Activated T-helper 9 cell treated with anti-CD3 and anti-CD28 coated beads, Interleukin-2, amount 50 U/mL, for 16 hours (primary cell): ENCODE measurements at regions not wholly inside any gene's neighbourhood (a gene's known extent, or its start where the extent isn't known, plus 50 kb on each side); places are given as distances from the start of the nearest gene placed in this dataset.
"Not testable (repeated sequence)": the region's sequence is repeated elsewhere in the genome, so short reads cannot be mapped to it uniquely, and the experiment has no call there.

Source experiments
- DNase-seq: peaks from one replicate; pipeline ENCODE4 v3.0.0-alpha.2; 2020; ENCODE audit warnings: low read depth

DNA sequence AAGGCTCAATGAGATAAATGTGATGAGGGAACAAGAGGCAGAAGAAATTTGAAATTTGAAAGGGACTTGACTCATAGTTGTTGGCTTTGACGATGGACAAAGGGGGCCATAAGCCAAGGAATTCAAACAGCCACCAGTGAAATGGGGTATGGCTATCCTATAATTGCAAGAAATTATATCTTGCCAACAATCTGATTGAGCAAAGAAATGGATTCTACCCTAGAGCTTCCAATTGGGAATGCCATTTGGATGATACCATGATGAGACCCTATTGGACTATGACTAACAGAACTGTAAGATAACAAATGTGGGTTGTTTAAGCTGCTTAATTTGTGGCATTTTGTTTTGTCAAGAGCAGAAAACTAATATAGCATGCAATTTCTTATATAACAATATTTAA is 270.1 kb upstream of the ARSJ start:
- no peak for DNase-seq

DNA sequence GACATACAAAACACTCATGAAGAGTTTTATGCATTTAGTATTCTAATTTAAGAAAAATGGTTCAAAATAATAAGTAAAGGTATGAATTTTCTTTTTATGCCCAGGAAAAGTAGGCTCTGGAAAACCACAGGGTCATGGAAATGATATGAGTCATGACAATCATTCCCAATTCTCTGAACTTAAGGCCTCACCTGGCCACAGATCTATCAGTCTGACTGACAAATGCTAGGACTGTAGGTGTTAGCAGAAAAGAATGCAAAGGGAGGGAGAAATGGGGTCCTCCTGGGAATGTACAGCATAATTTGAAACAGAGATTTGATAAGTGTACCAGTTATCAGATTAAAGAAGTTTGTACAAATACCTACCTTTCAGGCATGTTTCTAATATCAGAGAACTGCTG is 270.5 kb upstream of the ARSJ start:
- no peak for DNase-seq

DNA sequence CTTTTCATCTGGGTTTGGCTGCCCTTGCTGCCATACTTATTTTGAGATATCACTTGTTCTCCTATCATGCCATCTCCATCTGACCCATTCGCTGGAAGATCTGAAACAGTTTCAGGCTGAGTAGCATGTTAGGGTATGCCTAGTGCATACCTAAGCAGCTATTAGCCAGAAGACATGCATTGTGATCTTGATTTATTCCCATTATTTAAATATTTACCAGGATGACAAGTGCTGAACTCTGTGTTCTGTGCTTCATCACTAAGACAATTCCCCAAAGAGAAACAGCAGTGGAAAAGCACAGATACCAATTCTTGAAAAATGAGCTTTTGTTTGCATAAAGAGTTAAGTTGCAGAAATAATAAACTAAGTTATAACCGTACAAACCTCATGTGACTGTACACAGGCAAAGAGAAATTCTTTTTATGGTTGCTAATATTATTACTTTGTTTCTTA is 271.0 kb upstream of the ARSJ start:
- DNase-seq, result no peak

DNA sequence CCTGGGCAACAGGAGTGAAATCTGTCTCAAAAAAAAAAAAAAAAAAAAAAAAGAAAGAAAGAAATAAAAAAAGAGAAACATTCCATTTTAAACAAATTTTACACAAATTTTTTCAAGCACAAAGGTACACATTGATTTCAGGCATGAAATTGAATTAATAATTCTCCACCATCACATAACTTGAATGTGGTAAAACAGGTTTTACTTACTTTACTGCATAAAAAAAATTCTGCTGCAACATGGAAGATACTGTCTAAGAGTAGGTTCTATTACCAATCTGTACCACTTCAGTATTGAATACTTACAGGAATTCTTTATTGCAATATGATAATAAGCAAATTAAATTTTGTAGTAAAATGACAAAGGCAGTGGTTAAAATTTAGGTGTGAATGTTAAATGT is 271.6 kb upstream of the ARSJ start:
- DNase-seq, result no peak

DNA sequence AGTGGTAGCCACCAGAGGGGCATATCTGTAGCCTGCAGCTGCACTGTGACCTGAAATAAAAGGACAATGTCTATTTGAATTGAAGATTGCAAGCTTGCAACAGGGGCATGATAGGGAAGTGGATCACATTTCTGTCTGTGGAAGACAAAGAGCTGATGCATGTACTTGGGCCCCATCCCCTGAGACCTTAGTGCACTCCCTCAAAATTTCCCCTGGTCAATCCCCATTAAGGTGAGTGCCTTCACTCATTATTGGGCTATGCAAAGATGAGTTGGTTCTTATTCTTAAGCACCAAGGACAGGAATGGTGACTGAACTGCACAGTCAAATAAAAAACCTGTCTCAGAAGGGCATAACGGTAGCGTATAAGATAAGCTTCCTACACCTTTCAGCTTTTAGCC is 273.1 kb upstream of the ARSJ start:
- no peak for DNase-seq

DNA sequence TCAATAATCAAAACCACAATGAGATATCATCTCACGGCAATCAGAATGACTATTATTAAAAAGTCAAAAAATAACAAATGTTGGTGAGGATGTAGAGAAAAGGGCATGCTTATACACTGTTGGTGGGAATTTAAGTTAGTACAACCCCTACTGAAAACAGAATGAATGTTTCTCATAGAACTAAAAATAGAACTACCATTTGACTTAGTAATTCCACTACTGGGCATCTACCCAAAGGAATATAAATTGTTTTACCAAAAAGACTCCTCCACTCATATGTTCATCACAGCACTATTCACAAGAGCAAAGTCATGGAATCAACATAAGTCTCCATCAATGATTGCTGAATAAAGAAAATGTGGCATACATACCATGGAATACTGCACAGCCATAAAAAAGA is 278.1 kb upstream of the ARSJ start:
- DNase-seq, result no peak

DNA sequence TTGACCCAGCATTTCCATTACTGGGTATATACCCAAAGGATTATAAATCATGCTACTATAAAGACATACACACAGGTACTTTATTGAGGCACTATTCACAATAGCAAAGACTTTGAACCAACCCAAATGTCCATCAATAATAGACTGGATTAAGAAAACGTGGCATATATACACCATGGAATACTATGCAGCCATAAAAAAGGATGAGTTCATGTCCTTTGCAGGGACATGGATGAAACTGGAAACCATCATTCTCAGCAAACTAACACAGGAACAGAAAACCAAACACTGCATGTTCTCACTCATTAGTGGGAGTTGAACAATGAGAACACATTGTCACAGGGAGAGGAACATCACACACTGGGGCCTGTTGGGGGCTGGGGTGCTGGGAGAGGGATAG is 283.0 kb upstream of the ARSJ start:
- DNase-seq, result not testable (repeated sequence)

DNA sequence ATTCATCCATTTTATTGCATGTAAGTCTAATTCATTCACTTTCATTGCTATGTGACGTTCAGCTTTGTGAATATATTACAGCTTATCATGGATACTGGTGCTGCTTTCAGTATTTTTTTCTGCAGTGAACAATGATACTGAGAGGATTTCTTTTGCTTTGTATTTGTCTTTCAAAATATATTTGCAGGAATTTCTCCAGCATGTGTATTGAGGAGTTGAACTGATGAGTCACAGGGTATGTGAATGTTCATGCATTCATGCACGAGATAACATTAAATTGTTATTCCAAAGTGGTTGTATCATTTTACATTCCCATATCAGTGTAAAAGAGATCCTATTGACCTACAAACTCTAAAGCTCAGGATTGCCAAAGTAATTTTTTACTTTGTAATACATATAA is 283.8 kb upstream of the ARSJ start:
- no peak for DNase-seq

DNA sequence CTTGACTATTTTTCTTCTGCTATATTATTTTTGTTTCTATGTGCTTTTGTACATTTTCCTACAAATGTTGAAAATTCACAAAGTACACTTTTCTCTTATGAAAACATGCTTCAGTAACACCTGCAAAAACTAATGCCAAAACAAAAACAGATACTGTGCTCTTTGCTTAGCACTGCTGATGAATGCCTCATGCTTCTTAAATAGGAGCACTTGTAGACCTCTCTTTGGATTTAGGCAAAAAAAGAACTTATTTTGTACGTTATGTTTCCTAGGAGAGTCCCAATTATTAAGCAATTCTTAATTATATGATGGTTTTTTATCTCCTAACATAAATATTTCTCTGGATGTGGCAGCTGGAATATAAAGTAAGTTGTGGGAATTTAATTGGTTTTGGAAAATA is 285.0 kb upstream of the ARSJ start:
- DNase-seq, result no peak

DNA sequence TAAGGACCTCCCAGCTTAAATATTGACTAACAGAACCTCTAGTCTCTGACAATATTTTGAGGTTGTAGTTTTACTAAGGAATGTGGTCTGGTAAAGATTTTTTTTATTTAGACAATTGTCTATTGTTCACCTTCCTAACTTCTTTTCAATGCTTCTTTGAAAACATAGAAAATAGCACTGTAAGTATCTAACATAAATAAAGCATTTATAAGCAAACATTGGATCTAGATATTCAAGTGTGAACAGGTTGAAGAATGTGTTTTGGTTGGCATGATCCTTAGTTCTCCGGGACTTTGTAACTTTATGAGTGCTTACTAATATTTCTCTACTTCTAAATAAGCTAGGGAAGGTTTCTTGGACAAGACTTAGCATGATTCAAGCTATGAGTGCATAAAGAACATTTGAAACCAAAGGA is 285.4 kb upstream of the ARSJ start:
- no peak for DNase-seq

DNA sequence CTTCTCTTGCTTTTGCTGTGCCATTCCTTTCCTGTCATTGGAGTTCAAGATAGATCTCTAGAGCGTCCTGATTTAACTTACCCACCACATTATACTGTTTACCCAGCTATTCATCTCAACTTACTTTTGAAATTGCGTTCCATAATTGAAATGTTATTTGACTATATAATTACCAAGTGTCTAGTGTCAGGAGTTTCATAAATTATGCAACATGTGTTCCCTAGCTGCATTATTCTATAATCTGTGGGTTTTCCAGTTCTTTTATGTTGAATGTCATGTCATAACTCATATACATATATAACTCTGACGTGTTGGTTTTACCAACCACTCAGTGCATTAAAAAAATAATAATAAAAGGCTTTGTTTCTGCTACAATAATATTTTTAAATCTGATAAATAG is 285.9 kb upstream of the ARSJ start:
- DNase-seq, result no peak

DNA sequence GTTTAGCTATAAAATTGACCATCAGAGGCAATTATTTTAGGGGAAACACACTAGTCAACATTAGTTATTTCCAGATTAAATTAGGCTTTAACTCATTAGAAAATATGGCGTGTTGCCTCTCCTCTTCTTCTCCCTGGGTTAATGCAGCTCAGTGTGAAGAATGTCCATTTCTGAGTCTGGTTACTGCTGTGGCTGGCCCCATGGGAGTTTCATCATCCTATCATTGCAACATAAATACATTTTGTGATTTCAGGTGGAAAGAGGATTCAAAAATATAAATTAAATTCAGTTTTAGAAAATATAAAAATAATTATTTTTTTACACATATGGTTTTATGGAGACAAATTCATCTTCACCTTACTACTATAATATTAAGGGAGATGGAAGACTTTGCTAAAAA is 288.5 kb upstream of the ARSJ start:
- DNase-seq, result no peak

DNA sequence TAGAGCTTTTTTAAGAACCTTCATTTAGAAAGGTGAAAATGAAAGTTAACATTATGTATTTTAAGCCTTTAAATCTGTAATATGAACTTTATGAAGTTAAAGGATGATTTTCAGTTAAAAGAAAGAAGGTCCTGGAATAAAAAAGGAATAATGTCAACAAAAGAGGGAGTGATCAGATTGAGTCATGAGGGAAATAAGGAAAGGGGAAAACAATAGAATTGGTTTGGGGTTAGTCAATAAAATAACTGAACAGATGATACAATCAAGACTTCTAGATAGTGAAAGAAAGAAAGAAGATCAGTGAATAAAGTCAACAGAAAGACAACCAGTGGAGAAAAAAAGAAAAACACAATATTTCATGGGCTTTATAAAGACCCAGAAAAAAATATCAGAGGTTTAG is 291.6 kb upstream of the ARSJ start:
- no peak for DNase-seq

DNA sequence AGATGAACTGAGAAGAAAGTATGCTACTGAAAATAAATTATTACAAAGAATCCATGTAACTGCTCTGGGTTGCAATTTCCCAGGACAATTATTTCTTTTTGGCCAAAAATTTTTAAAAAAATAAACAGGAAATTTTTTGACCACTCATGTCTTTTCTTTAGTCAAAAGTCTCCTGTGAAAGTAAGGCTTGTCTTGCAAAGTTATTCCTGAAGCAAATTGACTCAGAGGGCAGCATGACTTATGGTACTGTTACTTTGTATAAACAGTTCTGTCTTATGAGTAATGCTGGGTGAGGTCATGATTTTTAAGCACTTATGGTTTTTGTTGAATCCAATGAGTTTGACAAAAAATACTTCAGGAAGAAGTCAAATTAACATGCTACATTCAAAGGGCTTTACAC is 292.8 kb upstream of the ARSJ start:
- DNase-seq, result no peak

DNA sequence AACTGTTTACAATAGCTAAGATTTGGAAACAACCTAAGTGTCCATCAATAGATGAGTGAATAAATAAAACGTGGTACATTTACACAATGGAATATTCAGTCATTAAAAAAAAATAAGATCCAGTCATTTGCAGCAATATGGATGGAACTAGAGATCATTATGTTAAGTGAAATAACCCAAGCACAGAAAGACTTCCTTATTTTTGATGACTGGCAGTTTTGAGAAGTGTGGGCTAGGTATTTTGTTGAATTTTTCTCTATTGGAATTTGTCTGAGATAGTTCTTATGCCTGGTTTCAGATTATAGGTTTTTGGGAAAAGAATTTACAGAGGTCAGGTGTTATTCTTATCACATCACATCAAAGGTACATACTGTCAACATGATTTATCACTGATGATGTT is 293.8 kb upstream of the ARSJ start:
- no peak for DNase-seq

DNA sequence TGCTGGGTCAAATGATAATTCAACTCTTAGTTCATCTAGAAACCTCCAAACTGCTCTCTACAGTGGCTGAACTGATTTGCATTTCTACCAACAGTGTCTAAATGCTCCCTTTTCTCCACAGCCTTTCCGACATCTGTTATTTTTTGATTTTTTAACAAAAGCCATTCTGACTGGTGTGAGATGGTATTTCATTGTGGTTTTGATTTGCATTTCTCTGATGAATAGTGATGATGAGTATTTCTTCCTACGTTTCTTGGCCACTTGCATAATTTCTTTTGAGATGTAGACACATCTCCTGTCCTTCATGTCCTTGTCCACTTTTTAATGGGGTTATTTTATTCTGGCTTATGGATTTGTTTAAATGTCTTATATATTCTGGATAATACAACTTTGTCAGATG is 298.2 kb upstream of the ARSJ start:
- DNase-seq, result no peak

DNA sequence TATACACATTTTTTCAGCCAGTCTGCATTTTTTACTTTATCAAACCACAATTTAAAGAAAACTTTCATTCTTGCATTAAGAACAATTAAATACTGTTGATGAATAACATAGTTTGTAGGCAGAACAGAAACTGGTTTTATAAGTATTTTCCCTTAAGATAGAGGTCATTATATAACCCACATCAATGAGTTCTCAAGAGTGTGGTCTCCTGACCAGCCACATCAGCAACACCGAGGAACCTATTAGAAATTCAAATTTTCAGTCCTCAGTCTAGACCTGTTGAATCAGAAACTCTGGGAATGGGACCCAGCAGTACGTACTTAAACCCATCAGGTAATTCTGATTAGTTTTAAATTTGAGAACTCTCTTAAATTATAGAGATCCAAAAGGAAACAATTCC is 299.6 kb upstream of the ARSJ start:
- DNase-seq, result no peak

DNA sequence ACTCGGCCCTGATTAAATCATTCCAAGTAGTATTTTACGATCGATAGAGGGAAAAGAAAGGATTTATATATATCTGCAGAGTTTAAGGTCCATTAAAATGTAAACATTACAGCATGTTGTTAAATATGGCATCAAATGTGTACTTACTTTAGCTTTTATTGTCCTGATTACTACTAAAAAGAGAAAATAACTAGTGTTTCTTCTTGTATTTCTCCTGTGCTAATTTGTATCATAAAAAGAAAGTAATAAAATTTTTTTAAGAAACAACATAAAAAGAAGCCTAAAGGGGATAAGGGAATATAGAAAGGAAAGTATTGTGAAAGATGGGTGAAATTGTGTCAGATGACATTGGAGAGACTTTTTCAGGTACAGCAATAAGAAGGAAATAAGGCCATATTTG is 300.3 kb upstream of the ARSJ start:
- DNase-seq, result no peak

DNA sequence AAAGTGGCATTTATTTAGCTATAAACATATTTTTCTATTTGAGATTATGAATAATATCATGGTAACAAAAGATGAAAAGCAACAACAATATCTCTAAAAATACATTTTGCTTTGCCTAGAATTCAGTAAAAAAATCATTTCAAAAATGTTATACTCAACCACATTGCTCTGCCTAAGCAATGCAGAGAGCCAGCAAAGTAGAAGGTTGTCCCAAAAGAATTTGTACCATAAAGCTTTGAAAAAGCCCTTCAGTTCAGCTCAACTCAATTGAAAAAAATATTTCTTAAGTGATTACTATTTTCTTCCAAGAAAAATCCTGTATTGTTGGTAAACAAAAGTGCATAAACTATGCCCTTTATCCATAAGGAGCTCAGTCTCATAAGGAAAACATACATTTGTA is 301.2 kb upstream of the ARSJ start:
- no peak for DNase-seq

DNA sequence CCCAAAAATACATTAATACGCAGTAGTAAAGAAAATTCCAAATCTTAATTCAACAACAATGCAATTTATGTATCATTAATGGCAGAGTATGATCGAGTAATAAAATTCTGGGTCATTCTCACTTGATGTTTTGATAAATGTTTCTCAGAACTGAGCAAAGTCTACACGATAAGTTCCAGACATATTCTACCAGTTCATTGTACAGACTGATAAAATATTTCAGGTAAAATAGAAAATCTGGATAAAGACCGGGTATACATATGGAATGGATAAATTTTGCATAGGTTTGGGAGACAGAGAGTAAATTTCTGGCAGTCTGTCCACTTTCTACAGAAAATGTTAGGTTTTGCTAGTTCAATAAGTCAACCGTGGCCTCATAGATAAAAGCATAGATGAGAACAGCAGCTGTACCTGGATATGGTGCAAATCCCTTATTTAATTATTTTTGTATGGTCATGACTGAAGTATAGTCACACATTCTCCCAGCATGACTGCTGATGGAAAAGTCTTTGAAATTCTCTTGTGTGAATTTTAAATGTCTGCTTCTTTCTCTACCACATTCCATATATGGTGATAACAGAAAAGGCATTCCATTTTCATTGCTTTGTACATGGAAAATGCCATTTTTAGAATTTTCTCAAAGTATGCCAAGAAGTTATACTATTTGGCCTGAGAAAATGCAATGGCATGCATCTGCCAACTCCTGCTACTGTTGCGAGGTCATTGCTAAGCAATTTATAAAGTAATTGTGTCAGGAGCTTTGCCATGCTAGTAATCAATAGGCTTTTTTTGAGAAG is 301.9 kb upstream of the ARSJ start:
- no peak for DNase-seq

DNA sequence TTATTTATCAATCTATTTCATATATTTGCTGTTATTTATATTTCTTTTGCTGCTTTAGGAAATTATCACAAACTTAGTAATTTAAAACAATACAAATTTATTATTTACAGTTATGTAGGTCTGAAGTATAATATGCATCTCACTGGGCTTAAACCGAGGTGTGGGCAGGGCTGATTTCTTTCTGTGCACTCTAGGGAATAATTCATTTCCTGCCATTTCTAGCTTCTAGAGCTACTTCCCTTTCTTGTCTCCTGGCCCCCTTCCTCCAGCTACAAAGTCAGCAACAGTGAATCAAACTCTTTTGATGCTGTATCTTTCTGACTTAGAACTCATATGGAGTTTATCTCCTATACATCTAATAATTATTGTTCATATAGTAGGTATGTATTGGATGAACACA is 303.5 kb upstream of the ARSJ start:
- DNase-seq, result no peak

DNA sequence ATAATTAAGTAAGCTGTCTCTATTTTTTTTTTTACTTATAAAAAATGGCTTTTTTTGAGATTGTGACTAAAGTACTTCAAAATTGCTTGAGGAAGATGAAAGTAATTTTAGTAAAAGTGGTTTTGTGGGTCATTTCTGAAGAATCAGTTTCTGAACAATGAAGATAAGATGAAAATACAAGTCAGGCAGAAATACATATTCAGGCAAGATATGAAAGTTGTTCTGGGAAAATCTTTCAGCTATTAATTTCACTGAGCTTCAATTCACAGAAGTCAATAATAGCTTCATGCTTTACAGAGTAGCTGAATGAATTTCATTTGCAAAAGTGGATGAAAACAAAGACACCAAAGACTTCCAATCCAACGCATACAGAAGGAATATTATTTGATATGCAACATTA is 305.2 kb upstream of the ARSJ start:
- no peak for DNase-seq

DNA sequence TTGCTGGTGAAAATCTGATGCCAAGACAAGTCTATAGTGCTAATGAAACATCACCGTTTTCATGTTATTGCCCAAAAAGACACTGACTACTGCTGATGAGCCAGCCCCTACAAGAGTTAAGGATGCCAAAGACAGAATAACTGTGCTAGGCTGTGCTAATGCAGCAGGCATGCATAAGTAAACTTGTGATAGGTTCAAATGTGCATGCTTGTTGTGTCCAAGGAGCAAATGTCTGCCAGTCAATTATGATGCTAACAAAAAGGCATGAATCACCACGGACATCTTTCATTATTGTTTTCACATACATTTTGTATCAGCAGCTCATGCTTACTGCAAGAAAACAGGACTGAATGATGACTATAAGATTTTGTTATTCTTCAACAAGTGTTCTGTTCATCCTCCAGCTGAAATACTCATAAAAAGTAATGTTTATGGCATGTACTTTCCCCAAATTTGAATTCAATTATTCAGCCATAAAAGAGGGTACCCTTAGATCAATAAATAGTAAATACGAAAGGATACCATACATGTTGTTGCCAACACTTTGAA is 306.9 kb upstream of the ARSJ start:
- no peak for DNase-seq

DNA sequence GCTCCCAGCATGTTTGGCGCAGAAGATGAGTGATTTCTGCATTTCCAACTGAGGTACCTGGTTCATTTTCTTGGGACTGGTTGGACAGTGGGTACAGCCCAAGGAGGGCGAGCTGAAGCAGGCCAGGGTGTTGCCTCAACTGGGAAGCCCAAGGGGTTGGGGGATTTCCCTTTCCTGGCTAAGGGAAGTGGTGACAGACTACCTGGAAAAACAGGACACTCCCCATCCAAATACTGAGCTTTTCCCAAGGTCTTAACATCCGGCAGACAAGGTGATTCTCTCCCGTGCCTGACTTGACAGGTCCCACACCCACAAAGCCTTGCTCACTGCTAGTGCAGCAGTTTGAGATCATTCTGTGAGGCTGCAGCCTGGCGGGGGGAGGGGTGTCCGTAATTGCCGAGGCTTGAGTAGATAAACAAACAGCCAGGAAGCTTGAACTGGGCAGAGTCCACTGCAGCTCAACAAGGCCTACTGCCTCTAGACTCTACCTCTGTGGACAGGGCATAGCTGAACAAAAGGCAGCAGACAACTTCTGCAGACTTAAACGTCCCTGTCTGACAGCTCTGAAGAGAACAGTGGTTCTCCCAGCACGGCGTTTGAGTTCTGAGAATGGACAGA is 307.7 kb upstream of the ARSJ start:
- DNase-seq, result no peak
